SU-DHL-6 (cell line): ENCODE measurements at regions not wholly inside any gene's neighbourhood (a gene's known extent, or its start where the extent isn't known, plus 50 kb on each side); places are given as distances from the start of the nearest gene placed in this dataset.

Experiments
- CTCF ChIP-seq: fragments of 200-600 bp; sonication (generic); IDR thresholded peaks from one replicate; pipeline ENCODE4 v1.5.1; 2017; ENCODE audit warnings: antibody characterized with exemption, mild to moderate bottlenecking, low read length, moderate library complexity; ENCODE audit not compliant: insufficient read depth, poor library complexity, severe bottlenecking
- EZH2phosphoT487 ChIP-seq: fragments of 200-600 bp; sonication (generic), shearing (Covaris generic); conservative IDR thresholded peaks from 2 replicates; pipeline ENCODE4 v1.6.1; 2018; ENCODE audit warnings: mild to moderate bottlenecking, antibody characterized with exemption, low read length, moderate library complexity, mixed read lengths

GRCh38 chr6:159108426-159108985 is 60.7 kb upstream of the FNDC1 start:
- TF ChIP-seq CTCF (no peak), EZH2phosphoT487 (no peak)
